Activated CD8-positive, alpha-beta memory T cell treated with anti-CD3 and anti-CD28 coated beads, Interleukin-2, amount 50 U/mL, for 4 hours (primary cell): ENCODE measurements at regions not wholly inside any gene's neighbourhood (a gene's known extent, or its start where the extent isn't known, plus 50 kb on each side); places are given as distances from the start of the nearest gene placed in this dataset.
"Not testable (repeated sequence)": the region's sequence is repeated elsewhere in the genome, so short reads cannot be mapped to it uniquely, and the experiment has no call there.

Experiments used
- DNase-seq: peaks from one replicate; pipeline ENCODE4 v3.0.0-alpha.2; 2020

DNA sequence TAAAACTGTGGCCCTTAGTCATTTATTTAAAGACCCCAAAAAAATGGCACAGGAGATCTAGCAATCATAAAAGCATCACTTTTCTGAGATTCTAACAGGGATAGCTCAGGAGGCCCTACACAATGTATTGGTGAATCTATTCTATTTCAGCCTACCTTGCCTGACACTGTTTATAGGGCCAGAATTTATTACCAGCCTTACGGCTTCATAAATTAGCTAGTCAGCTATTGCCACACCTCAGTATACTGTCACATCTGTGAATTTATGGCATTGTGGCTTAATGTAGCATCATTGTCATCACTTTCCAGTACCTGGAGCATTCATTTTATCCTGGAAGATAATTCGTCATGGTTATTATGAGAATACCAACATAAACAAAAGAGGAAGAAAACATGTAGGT lies 121.2 kb upstream of the ERG start:
- no peak for DNase-seq

DNA sequence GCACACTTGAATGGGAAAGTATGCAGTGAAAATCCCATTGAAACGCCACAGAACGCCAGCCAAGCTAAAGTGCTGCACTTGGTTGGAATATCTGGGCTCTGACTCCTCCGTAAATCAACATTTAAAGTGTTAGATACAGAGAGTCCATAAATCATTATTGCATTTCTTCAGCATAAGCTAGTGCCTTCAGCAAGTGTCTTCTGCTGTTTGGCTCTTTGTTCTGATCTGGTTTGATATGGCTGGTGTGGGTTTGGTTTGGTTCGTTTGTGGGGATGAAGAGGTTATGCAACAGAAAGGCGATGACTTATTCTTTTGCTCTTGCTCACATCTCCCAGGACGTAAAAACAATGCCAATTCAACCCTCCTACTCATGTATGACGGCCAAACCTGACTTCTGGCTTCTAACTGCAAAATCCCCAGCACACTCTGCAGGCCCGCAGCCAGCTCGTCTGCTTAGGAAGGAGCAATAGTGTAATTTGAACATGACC lies 121.8 kb upstream of the ERG start:
- DNase-seq: no peak

DNA sequence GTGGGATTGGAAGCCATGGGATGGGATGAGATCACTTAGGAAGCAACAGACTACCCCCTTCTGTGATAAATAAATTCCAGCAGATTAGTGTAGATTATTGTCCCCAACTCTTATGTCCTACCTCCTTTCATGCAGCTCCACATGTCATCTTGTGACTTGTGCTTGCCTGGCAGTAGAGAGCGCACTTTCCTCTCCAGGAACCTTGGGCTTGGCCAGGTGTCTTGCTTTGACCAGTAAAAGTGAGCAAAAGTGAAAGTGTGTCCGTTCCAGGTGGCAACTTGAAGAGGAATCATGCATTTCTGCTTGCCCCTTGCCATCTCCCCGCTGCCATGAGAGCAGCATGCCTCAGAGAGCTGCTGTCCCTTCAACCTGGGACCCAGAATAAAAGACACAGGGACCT lies 122.9 kb upstream of the ERG start:
- no peak for DNase-seq

DNA sequence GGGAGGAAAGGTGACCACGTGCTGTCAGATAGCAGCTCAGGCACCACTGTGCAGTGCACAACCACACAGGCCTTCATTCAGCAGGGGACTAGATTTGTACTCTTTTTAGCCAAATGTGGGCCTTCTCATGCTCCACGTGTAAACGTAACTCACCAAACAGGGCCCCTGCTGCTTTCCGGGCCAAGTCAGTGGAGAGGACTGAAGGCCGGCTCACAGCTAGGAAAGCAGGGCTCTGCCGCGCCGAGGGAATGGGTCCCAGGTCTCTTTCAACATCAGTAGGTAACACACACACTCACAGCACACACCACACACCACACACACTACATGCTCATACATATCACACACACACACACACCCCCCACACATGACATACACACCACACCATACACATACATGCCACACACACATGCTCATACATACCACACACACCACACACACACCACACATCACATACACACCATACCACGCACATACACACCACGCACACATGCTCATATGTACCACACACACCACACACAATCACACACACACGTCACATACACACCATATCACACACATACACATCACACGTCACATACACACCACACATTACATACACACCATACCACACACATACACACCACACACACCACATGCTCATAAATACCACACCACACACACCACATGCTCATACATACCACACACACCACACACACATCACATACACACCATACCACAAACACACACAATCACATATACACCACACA lies 124.0 kb upstream of the ERG start:
- no peak for DNase-seq

DNA sequence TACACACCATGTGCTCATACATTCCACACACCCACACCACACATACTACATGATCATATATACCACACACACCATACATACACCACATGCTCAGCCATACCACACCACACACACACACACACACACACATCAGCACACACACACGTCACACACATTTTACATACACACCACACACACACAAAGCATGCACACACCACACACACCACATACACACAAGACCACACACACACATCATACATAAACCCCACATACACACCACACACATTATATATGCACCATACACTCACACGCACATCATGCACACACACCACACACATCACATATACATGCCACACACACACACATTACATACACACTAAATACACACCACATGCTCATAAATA lies 124.5 kb upstream of the ERG start:
- DNase-seq: no peak

DNA sequence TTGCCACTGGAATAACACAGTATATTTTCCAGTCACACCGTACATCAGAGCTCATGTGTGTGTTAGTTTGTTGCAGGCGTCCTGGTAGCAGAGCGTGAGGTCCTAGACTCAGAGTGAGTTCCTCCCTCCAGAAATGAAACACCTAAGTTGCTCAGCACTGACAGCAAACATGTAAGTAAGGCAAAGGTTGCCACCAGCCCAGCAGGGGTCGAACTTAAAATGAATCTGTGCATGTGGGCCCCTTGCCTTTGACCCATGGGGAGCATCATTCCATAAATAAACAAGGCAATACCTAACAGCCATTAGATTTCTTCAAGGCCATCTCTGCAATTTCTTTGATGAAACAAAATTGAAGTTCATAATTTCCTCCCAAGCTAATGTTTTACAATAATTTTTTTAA lies 125.3 kb upstream of the ERG start:
- DNase-seq: no peak

DNA sequence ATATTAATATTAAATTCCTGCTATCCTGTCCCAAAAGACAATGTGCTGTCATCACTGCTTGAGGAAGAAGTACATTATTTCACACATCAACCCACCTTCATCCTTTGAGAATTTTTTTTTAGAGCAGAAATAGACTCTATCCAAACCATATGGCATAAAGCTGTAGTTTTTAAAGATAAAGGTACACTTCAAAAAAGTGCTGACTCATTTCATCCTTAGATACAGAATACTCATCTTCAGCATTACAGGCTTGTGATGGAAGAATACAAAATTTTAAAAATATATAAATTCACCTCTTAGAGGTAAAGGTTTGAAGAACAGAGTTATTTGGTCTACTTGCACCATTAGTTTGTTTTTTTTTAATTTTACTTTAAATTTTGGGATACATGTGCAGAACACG lies 126.7 kb upstream of the ERG start:
- DNase-seq: no peak

DNA sequence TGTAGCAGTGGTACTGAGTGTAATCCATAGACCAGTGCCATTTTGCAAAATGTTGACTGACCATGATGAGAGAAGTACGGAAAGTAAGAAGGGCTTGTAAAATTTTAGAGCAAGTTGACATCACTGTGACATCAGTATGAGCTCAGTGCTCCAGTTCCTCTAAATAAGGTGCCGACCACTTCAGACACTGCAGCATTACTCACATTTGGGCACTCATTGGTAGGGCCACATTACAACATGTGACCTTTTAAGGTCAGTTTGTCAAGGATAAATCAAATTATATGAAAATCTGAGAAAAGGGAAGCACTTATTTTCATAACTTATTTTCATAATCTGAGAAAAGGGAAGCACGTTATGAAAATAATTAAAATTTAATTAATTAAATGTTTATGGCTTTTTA lies 128.0 kb upstream of the ERG start:
- no peak for DNase-seq

DNA sequence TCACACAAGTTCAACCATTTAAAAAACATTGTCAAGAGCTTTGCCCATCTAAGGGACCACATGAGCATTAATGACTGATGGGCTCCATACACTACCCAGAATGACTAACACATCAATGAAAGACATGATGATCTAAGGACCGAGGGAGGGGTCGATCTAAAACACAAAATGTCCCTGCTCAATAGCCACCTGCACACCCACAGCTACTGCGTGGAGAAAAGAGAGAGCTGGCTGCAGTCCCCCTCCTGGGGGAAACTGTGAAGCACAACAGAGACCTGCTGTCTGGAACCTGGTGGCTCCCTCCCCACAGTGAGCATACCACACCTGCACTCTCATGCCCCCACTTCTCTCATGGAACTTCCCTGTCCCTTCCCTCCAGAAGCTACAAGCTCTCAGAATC lies 130.1 kb upstream of the ERG start:
- no peak for DNase-seq

DNA sequence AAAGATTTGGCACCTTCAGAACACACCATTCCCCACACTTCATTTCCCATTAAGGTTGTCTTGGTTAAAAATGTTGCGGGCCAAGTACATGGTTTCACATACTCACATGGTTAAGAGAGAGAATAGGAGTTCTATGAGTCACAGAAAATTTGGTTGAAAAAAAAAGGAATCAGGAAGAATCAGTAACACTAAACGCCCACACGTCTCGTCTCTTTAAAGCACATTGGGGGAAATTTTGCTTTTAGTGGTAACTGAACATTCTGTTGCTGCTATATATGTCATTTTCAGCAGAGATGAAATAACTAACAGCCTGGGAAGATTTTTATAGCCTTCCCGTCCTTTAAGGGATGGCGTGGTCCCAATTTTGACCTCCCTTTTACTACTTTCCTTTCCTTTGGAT lies 132.9 kb upstream of the ERG start:
- DNase-seq: no peak

DNA sequence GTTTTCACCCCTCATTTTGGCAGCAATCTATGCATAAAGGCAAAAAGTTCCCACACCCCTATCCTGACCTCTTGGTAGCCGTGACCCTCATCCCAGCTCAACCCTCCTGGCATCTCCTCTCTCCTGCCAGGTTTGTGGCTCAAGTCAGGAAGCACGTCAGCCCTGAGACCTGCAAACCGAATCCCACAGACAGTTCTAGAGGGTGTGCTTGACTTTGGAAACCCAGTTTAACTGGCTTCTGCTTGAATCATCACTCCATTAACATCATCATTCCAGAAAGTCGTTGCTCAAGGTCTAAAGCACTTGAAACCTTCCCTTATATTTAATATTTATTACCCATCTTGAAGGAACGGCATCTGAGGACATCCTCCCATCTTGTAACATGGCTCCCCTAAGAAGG lies 133.4 kb upstream of the ERG start:
- DNase-seq: no peak

DNA sequence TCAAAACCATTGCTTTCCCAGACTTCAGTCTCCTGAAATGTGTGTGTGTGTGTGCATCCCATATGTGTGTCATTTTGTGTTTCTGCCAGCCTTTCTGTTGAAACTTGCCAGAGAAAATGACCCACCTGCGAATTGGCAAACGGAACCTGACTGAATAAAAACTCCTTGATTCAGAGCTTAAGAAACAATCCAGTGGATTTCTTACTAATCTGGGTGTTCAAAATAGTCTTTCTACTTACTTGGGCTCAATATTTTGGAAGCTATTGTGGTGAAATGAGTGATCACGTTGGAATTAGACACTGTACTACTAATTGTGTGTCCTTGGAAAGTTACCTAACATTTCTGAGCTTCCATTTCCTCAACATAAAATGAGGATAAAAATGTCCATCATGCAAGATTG lies 138.9 kb upstream of the ERG start:
- DNase-seq: no peak

DNA sequence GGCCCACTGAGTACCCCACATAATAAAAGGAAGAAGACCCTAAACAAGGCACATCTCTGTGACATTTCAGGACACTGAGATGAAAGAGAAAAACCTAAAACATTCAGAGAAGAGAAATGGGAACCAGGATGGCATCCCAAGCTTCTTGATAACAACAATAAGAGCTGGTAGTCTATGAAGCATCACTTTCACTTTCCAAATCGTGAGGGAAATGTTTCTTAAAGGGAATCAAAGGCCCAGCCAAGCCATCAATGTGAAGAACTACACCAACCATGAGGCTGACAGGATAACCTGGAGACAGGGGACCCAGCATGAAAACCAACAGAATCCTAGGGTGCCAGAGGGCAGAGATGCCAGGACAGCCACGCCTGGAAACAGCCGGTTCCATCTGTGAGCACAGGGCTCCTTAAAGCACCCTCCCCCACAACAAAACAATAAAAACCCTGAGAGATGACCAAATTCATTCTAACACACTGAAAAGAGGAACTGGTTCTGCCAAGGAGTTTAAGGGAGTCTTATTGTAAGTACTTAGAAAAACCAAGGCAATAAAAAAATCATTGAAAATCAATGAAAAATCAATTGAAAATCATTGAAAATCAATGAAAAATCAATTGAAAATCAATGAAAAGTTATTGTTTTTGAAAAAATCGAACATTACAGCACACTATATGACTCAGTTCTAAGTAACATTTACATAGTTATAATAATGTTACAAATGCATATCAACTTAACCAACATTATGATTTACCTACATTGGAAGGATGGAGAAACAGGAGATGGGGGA lies 141.5 kb upstream of the ERG start:
- no peak for DNase-seq

DNA sequence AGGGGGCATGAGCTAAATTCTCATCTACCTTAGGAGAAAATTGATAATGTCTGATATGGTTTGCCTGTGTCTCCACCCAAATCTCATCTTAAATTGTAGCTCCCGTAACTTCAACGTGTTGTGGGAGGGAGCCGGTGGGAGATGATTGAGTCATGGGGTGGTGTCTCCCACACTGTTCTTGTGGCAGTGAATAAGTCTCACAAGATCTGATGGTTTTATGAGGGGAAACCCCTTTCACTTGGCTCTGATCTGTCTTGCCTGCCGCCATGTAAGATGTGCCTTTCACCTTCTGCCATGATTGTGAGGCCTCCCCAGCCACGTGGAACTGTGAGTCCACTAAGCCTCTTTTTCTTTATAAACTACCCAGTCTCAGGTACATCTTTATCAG lies 142.1 kb upstream of the ERG start:
- not testable (repeated sequence) for DNase-seq

DNA sequence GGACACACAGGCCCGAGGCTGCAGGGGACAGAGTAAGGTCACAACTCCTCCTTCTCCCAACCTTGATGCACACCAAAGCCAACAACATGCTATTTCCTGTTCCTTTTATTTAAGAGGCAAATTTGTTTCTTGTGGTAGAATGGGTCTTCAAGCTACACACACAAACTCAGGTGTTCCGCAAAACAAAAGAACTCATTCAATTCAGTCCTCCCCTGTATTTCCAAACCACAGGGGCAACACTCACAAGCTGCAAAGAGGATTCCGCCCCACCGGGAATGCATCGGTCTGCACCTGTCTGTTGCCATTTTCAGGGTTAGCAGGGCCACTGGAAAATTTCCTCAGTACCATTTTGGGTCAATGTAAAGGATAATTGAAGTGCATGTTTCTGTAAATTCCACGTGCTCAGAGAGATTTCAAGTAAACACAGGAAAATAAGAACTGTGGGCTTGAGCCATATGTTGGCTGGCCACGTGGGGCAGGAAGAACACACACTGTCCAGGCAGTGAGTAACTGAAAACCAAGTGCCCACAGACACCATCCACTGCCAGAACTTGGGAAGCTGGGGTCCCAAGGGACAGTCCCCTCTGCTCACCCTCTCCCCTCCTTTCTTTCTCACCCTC lies 145.2 kb upstream of the ERG start:
- no peak for DNase-seq

DNA sequence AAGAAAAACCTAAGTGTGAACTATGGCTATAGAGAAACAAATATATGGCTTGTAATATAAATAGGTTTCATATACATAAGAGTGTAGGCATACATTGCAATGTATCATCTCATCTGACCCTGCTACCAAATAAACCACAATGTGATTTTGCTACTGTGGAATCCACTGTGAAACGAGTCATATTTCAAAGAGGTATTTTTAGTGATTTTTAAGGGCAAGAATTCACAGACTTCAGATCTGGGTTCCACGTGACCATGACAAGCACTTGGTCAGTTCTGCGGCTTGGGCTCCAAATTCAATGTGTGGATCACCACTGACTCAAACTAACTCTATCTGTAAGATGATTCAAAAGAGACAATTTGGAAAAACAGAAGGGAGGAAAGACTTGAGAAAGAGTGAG lies 147.0 kb upstream of the ERG start:
- no peak for DNase-seq

DNA sequence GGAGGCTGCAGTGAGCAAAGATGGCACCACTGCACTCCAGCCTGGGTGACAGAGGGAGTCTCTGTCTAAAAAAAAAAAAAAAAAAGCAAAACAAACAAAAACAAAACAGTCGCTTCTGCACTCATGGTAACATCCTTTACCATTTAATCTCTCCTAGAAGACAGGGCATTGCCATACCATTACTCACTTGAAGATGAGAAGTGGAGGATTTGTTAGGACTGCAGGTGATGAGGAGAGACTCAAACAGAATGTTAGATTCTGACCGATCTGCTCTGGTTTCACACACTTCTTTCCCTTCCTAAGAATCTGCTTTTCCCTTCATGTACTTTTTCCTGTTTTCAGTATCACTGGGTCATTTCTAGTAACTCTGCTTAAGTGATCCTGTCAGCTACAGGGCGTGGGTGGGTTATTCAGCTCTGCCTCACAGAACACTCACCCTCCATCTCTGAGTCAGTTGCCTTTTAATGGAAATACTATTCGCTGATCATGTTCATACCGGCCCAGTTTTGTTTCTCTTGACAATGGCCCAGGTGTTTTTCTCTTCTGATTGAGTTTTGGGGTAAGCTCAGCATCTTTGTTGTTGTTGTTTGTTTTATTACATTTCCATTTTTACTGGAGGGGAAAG lies 148.0 kb upstream of the ERG start:
- no peak for DNase-seq

DNA sequence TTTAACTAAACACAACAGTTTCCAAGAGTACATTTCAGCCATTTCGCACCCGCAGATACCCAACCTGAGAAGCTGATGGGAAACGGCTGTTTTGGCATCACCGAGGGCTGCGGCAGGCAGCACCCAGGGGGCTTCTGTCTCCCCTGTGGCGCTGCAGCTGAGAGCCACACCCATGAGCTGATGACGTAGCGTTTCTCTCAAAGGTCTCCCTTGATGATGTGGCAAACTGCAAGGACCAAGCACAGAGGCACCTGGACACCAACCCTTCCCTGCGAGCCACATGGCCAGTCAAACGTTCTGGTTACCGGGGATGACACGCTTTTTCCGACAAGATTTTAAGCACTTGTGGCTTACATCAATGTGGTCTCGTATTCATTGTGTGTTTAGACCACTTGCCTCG lies 150.8 kb upstream of the ERG start:
- DNase-seq: no peak

DNA sequence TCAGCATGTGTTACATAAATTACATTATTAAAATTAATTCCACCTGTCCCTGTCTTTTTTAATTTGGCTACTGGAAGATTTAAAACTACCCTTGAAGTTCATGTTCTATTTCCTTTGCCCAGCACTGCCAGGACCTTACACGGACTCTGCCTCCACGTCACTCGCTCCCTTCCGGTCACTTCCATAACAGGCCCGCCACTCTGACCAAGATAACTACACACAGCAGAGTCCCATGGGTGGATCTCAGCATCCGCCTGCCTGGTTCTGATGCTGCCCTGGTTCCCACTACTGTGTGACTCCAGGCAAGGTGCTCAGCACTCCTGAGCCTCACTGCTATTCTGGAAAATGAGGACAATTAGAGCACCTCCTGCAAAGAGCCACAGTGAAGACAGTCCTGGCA lies 153.3 kb upstream of the ERG start:
- no peak for DNase-seq

DNA sequence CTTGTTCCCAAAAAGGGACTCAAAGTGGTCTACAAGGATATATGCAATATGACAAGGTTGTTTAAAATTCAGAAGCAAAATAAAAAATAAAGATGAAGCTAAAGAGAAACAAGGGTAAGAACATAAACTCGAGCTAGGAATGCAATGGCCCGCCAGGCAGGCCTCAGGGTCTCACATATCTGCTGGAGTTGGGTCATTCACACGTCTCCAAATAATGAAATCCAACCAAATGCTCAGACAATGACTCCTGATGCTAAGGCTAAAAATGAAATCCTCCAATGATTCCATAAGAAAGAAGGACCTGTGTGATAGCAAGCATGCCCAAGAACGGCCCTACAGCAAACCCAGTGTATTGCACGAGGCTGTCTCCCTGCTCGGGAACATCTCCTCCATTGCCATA lies 153.3 kb upstream of the ETS2 start:
- DNase-seq: no peak

DNA sequence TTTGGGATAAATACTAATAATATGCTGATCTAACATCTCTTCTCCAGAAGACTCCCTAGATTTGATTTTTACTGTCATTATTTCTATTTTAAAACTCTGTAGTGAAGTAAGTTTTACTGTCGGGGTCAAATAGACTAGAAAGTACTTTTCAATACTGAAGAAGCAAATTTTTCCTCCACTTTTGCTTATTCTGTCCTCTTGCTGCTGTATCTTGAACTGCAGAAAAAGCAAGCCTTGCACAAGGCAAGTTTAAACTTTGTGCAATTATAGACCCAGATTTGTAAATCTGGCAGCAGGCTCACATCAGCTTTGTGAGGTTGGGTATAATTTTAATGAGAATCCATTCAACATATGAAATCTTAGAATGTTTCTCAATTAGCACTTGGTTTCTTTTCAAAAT lies 151.1 kb upstream of the ETS2 start:
- DNase-seq: no peak

DNA sequence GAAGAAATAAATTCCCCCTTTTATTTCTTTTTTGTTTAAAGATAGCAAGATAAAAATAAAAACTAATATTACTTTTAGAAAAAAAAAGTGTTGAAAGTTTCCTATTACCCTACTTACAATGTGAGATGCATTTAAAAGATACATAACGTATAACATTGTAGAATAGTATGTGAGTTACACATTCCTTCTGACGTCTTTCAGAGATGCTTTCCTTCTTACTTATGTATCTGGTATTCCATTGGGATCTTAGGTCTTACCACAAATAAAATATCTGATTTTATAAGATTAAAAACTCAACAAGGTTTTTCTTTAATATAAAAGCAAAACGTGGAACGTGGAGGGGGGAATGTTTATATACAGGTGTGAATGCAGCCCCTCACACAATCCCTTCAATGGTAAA lies 147.2 kb upstream of the ETS2 start:
- DNase-seq: no peak

DNA sequence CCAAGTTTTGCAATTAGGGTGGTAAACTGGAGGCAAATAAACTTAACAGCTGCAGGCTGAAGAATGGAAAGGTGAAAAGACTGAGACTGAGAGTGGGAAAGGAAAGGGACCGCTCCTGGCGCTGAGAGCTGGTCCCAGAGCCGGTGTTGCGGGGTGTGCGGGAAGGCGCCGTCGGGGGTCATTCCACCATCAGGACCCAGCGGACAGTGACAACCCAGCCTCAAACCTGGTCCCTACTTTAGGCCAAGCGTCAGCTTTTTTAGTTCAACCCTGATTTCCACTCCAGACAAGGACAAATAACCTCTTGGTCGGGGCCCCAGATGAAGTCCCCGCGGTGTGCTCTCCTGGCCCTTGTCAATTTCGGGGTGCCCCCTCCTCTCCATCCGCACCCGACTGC lies 145.8 kb upstream of the ETS2 start:
- DNase-seq: no peak
